ENCODE measurements at regions not wholly inside any gene's neighbourhood (a gene's known extent, or its start where the extent isn't known, plus 50 kb on each side); places are given as distances from the start of the nearest gene placed in this dataset.

- Histone ChIP-seq H3K36me3 (ENCODE audit: control insufficient read depth, insufficient read depth, low read length) (no peaks in the 10 kb centered on the region), H3K27ac (ENCODE audit: low read length) (no peak overlapping the region), H3K4me1 (ENCODE audit: control insufficient read depth, insufficient read depth, low read length) (no peaks in the 10 kb centered on the region), H3K9me3 (replicated peaks; ENCODE audit: control insufficient read depth, low read depth, low read length) (no peaks in the 10 kb centered on the region), H3K27me3 (ENCODE audit: control insufficient read depth, insufficient read depth, low read length) (no peaks in the 10 kb centered on the region), H3K4me3 (ENCODE audit: low read length) (no peak overlapping the region)
- 83% methylated on average over 1 of the region's 1 CpG for WGBS (ENCODE audit: insufficient coverage)
- DNase-seq: no peak
These were observed 929.1 kb downstream of the REEP3 start for GRCh38 chr10:64450312-64450711.

- Histone ChIP-seq H3K27ac (ENCODE audit: low read length) (no peak overlapping the region), H3K4me1 (ENCODE audit: control insufficient read depth, insufficient read depth, low read length) (no peaks in the 10 kb centered on the region), H3K27me3 (ENCODE audit: control insufficient read depth, insufficient read depth, low read length) (no peaks in the 10 kb centered on the region), H3K36me3 (ENCODE audit: control insufficient read depth, insufficient read depth, low read length) (no peaks in the 10 kb centered on the region), H3K4me3 (ENCODE audit: low read length) (no peak overlapping the region), H3K9me3 (replicated peaks; ENCODE audit: control insufficient read depth, low read depth, low read length) (no peaks in the 10 kb centered on the region)
- WGBS (ENCODE audit: insufficient coverage): no CpG with 5 or more reads among the region's 1 CpG
- DNase-seq: no peak
These were observed 933.8 kb downstream of the REEP3 start for GRCh38 chr10:64454962-64455361.

- Histone ChIP-seq H3K4me3 (ENCODE audit: low read length) (no peak overlapping the region), H3K27ac (ENCODE audit: low read length) (no peak overlapping the region), H3K27me3 (ENCODE audit: control insufficient read depth, insufficient read depth, low read length) (no peaks in the 10 kb centered on the region), H3K9me3 (replicated peaks; ENCODE audit: control insufficient read depth, low read depth, low read length) (no peaks in the 10 kb centered on the region), H3K36me3 (ENCODE audit: control insufficient read depth, insufficient read depth, low read length) (no peaks in the 10 kb centered on the region), H3K4me1 (ENCODE audit: control insufficient read depth, insufficient read depth, low read length) (no peaks in the 10 kb centered on the region)
- whole genome bisulfite sequencing (ENCODE audit: insufficient coverage): no CpG with 5 or more reads among the region's 1 CpG
- DNase-seq: peak; percentile 1
These were observed 937.1 kb downstream of the REEP3 start for GRCh38 chr10:64458306-64458705.

GRCh38 chr10:64463406-64463805 lies 942.2 kb downstream of the REEP3 start:
- WGBS (ENCODE audit: insufficient coverage): no CpG with 5 or more reads among the region's 1 CpG
- Histone ChIP-seq H3K4me3 (ENCODE audit: low read length) (no peak overlapping the region), H3K4me1 (ENCODE audit: control insufficient read depth, insufficient read depth, low read length) (no peaks in the 10 kb centered on the region), H3K36me3 (ENCODE audit: control insufficient read depth, insufficient read depth, low read length) (no peaks in the 10 kb centered on the region), H3K27me3 (ENCODE audit: control insufficient read depth, insufficient read depth, low read length) (no peaks in the 10 kb centered on the region), H3K27ac (ENCODE audit: low read length) (no peak overlapping the region), H3K9me3 (replicated peaks; ENCODE audit: control insufficient read depth, low read depth, low read length) (peaks cover 9% of the 10 kb centered on the region)
- no peak for DNase-seq

- WGBS (ENCODE audit: insufficient coverage): no CpG with 5 or more reads among the region's 2 CpGs
- H3K4me1 ChIP-seq (ENCODE audit: control insufficient read depth, insufficient read depth, low read length): no peaks in the 10 kb centered on the region
- no peaks in the 10 kb centered on the region for H3K27me3 ChIP-seq (ENCODE audit: control insufficient read depth, insufficient read depth, low read length)
- no peak overlapping the region for H3K4me3 ChIP-seq (ENCODE audit: low read length)
- H3K9me3 ChIP-seq (replicated peaks; ENCODE audit: control insufficient read depth, low read depth, low read length): peaks cover 9% of the 10 kb centered on the region
- H3K27ac ChIP-seq (ENCODE audit: low read length): no peak overlapping the region
- H3K36me3 ChIP-seq (ENCODE audit: control insufficient read depth, insufficient read depth, low read length): no peaks in the 10 kb centered on the region
- no peak for DNase-seq
These were observed 944.5 kb downstream of the REEP3 start for GRCh38 chr10:64465653-64466052.

GRCh38 chr10:64468219-64468618 lies 947.0 kb downstream of the REEP3 start:
- no peaks in the 10 kb centered on the region for H3K36me3 ChIP-seq (ENCODE audit: control insufficient read depth, insufficient read depth, low read length)
- H3K27ac ChIP-seq (ENCODE audit: low read length): no peak overlapping the region
- H3K9me3 ChIP-seq (replicated peaks; ENCODE audit: control insufficient read depth, low read depth, low read length): peaks cover 9% of the 10 kb centered on the region
- no peaks in the 10 kb centered on the region for H3K27me3 ChIP-seq (ENCODE audit: control insufficient read depth, insufficient read depth, low read length)
- DNase-seq: no peak
- H3K4me3 ChIP-seq (ENCODE audit: low read length): no peak overlapping the region
- 90% methylated on average over 2 of the region's 2 CpGs for WGBS (ENCODE audit: insufficient coverage)
- no peaks in the 10 kb centered on the region for H3K4me1 ChIP-seq (ENCODE audit: control insufficient read depth, insufficient read depth, low read length)

GRCh38 chr10:64476506-64476905 lies 955.3 kb downstream of the REEP3 start:
- H3K9me3 ChIP-seq (replicated peaks; ENCODE audit: control insufficient read depth, low read depth, low read length): no peaks in the 10 kb centered on the region
- H3K4me3 ChIP-seq (ENCODE audit: low read length): no peak overlapping the region
- no peaks in the 10 kb centered on the region for H3K4me1 ChIP-seq (ENCODE audit: control insufficient read depth, insufficient read depth, low read length)
- no peaks in the 10 kb centered on the region for H3K27me3 ChIP-seq (ENCODE audit: control insufficient read depth, insufficient read depth, low read length)
- H3K36me3 ChIP-seq (ENCODE audit: control insufficient read depth, insufficient read depth, low read length): no peaks in the 10 kb centered on the region
- no peak for DNase-seq
- H3K27ac ChIP-seq (ENCODE audit: low read length): no peak overlapping the region

- H3K9me3 ChIP-seq (replicated peaks; ENCODE audit: control insufficient read depth, low read depth, low read length): no peaks in the 10 kb centered on the region
- no peak overlapping the region for H3K4me3 ChIP-seq (ENCODE audit: low read length)
- no peaks in the 10 kb centered on the region for H3K36me3 ChIP-seq (ENCODE audit: control insufficient read depth, insufficient read depth, low read length)
- H3K27me3 ChIP-seq (ENCODE audit: control insufficient read depth, insufficient read depth, low read length): no peaks in the 10 kb centered on the region
- H3K27ac ChIP-seq (ENCODE audit: low read length): no peak overlapping the region
- no peak for DNase-seq
- H3K4me1 ChIP-seq (ENCODE audit: control insufficient read depth, insufficient read depth, low read length): no peaks in the 10 kb centered on the region
These were observed 956.6 kb downstream of the REEP3 start for GRCh38 chr10:64477791-64478190.

- DNase-seq: no peak
- no peak overlapping the region for H3K27ac ChIP-seq (ENCODE audit: low read length)
These were observed 963.7 kb downstream of the REEP3 start for GRCh38 chr10:64484811-64485330.

GRCh38 chr10:64486149-64486548 lies 964.9 kb downstream of the REEP3 start:
- DNase-seq: no peak
- Histone ChIP-seq H3K9me3 (replicated peaks; ENCODE audit: control insufficient read depth, low read depth, low read length) (no peaks in the 10 kb centered on the region), H3K36me3 (ENCODE audit: control insufficient read depth, insufficient read depth, low read length) (no peaks in the 10 kb centered on the region), H3K4me3 (ENCODE audit: low read length) (no peak overlapping the region), H3K4me1 (ENCODE audit: control insufficient read depth, insufficient read depth, low read length) (no peaks in the 10 kb centered on the region), H3K27ac (ENCODE audit: low read length) (no peak overlapping the region), H3K27me3 (ENCODE audit: control insufficient read depth, insufficient read depth, low read length) (no peaks in the 10 kb centered on the region)
- no CpG with 5 or more reads among the region's 2 CpGs for WGBS (ENCODE audit: insufficient coverage)

More at GRCh38 chr10:64484811-64485330, 963.7 kb downstream of the REEP3 start:
- no peaks in the 10 kb centered on the region for H3K4me1 ChIP-seq (ENCODE audit: control insufficient read depth, insufficient read depth, low read length)
- no peaks in the 10 kb centered on the region for H3K9me3 ChIP-seq (replicated peaks; ENCODE audit: control insufficient read depth, low read depth, low read length)
- no peak overlapping the region for H3K4me3 ChIP-seq (ENCODE audit: low read length)
- no peaks in the 10 kb centered on the region for H3K27me3 ChIP-seq (ENCODE audit: control insufficient read depth, insufficient read depth, low read length)
- no peaks in the 10 kb centered on the region for H3K36me3 ChIP-seq (ENCODE audit: control insufficient read depth, insufficient read depth, low read length)

GRCh38 chr10:64486901-64487300 lies 965.7 kb downstream of the REEP3 start:
- Histone ChIP-seq H3K4me3 (ENCODE audit: low read length) (no peak overlapping the region), H3K27ac (ENCODE audit: low read length) (no peak overlapping the region), H3K4me1 (ENCODE audit: control insufficient read depth, insufficient read depth, low read length) (no peaks in the 10 kb centered on the region), H3K27me3 (ENCODE audit: control insufficient read depth, insufficient read depth, low read length) (no peaks in the 10 kb centered on the region), H3K36me3 (ENCODE audit: control insufficient read depth, insufficient read depth, low read length) (no peaks in the 10 kb centered on the region), H3K9me3 (replicated peaks; ENCODE audit: control insufficient read depth, low read depth, low read length) (no peaks in the 10 kb centered on the region)
- no peak for DNase-seq
